Testis (tissue), 2 donors: ENCODE measurements at regions not wholly inside any gene's neighbourhood (a gene's known extent, or its start where the extent isn't known, plus 50 kb on each side); places are given as distances from the start of the nearest gene placed in this dataset.

Source experiments
- DNase-seq: peaks from one replicate; pipeline ENCODE4 v3.0.0-alpha.2; 2019
- H3K27ac ChIP-seq, 2 donors: fragments of 200-600 bp; sonication (generic); one replicate each; pipeline ENCODE4 v1.5.1; 2019
- H3K27me3 ChIP-seq: fragments of 200-600 bp; sonication (generic); one replicate; pipeline ENCODE4 v1.5.1; 2019
- H3K36me3 ChIP-seq: fragments of 200-600 bp; sonication (generic); one replicate; pipeline ENCODE4 v1.5.1; 2017; ENCODE audit warnings: low read depth; ENCODE audit errors: missing control alignments
- H3K4me1 ChIP-seq: fragments of 200-600 bp; sonication (generic); one replicate; pipeline ENCODE4 v1.5.1; 2019
- H3K4me3 ChIP-seq, 2 donors: fragments of 200-600 bp; sonication (generic); one replicate each; pipeline ENCODE4 v1.5.1; 2017 to 2019
- H3K9me3 ChIP-seq: fragments of 200-600 bp; sonication (generic); one replicate; pipeline ENCODE4 v1.5.1; 2017
- POLR2A ChIP-seq: fragments of 450-650 bp; IDR thresholded peaks from one replicate; pipeline ENCODE4 v1.6.1; 2017; ENCODE audit warnings: antibody characterized with exemption, mild to moderate bottlenecking, moderate library complexity
- WGBS, 2 donors: methylation state at CpG; one replicate each; pipeline ENCODE4 v1.1.5; 2018; 5-methylcytosine and 5-hydroxymethylcytosine counted together
- intact Hi-C: fragments of 100-400 bp; cut with DNase I; formaldehyde crosslinking; loops from one replicate; pipeline ENCODE4 v1.15.1; 2023; ENCODE audit warnings: low total_unique reads
- TF ChIP-seq, protein P1 (sequence below), 3 experiments: fragments of 450-650 bp in 2 of 3; fragments of 200-600 bp in 1 of 3; sonication (generic) in 1 of 3; IDR thresholded peaks; one replicate each; pipeline ENCODE4 v1.5.1; 2016 to 2019; ENCODE audit warnings: antibody characterized with exemption in 3 of 3, mild to moderate bottlenecking in 2 of 3, moderate library complexity in 1 of 3

DNA sequence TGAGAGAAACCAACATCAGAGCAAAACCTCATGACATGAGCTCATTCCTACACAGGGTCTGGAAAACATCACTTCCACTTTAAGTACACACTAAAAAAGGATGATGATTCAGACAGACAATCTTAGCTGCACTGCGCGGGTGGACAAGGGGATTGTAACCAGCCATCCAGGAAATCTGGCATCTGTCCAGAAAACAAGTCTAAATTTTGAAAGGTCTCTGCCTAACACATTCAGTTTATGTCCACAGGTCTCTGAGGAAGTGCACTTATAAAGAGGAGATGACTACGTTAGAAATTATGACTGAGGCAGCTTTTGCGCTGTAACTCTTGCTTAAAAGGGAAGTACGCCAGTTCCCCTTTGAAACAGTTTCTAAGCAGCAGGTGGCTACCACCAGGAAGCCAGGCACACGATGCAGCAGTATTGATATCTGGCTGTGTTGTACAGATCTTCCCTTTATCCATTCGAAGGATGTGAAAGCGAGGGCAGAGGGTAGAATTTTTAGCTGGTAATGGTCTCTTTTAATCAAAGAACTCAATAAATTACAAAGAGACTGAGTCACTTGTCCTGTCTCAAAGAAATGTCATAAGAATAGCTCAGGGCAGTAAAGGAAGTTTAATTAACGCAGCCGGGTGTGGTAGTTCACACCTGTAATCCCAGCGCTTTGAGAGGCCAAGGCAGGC lies 128.0 kb downstream of the SETD4 start:
- peak; percentile 52 for DNase-seq
- Histone ChIP-seq H3K9me3 (no peaks in the 10 kb centered on the region), H3K36me3 (no peaks in the 10 kb centered on the region), H3K4me1 (peaks cover 20% of the 10 kb centered on the region), H3K27me3 (no peaks in the 10 kb centered on the region), H3K4me3 (no peak overlapping the region), H3K27ac (peak overlapping the region; percentile 22 to 71)
- intact Hi-C loops, result no loop called here
- 45 to 62% methylated on average over 11 of the region's 11 CpGs for WGBS, 2 donors
- TF ChIP-seq, protein P1, sequence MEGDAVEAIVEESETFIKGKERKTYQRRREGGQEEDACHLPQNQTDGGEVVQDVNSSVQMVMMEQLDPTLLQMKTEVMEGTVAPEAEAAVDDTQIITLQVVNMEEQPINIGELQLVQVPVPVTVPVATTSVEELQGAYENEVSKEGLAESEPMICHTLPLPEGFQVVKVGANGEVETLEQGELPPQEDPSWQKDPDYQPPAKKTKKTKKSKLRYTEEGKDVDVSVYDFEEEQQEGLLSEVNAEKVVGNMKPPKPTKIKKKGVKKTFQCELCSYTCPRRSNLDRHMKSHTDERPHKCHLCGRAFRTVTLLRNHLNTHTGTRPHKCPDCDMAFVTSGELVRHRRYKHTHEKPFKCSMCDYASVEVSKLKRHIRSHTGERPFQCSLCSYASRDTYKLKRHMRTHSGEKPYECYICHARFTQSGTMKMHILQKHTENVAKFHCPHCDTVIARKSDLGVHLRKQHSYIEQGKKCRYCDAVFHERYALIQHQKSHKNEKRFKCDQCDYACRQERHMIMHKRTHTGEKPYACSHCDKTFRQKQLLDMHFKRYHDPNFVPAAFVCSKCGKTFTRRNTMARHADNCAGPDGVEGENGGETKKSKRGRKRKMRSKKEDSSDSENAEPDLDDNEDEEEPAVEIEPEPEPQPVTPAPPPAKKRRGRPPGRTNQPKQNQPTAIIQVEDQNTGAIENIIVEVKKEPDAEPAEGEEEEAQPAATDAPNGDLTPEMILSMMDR (IDR thresholded peaks at IDR 0.05), result no peak
- TF ChIP-seq POLR2A, result no peak

DNA sequence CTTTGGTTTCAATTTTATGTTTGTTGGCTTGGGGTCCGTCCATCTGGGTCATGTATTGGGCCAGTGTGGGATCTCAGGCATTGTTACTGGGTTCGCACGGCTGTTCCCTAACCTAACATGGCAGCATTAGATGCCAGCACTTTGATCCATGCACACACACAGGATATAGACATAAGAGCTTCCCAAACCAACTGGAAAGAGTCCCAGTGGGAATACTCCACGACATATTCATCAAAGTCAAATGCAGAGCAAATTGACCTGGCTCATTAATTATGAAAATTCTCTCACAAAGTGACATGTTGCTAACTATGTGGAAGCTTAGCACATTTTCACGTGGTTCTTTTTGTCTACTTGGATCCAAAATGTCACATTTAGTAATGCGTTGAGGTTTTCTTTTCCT lies 130.4 kb downstream of the SETD4 start:
- intact Hi-C loops, result no loop called here
- DNase-seq, result no peak
- WGBS, 2 donors, result 88 to 94% methylated on average over 6 of the region's 6 CpGs

DNA sequence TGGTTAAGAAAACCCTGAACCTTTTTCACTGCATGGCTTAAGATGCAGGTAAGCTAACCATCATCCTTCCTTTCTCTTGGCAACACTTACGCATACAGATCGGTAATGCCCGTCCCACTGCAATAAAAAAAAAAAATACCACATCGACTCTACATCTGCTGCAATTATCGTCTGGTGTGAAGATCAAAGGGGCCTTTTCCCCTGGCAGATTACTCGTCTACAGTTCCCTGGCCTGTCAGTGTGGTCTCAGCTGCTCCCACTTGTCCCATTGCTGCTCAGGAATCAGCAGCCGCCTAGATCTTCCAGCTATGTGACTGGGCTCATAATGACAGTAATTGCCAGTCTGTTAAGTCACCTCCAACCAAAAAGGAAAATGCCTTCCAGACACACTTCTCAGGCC lies 133.1 kb downstream of the SETD4 start:
- 65 to 66% methylated on average over 7 of the region's 7 CpGs for WGBS, 2 donors
- H3K4me3 ChIP-seq, result no peak overlapping the region
- peaks cover 1% of the 10 kb centered on the region for H3K4me1 ChIP-seq
- H3K27me3 ChIP-seq, result no peaks in the 10 kb centered on the region
- TF ChIP-seq, protein P1 (IDR thresholded peaks at IDR 0.05), result no peak
- TF ChIP-seq POLR2A, result no peak
- intact Hi-C loops, result no loop called here
- H3K36me3 ChIP-seq, result no peaks in the 10 kb centered on the region
- H3K27ac ChIP-seq, result no peak overlapping the region
- H3K9me3 ChIP-seq, result no peaks in the 10 kb centered on the region
- DNase-seq, result no peak

More for the DNA sequence above, 130.4 kb downstream of the SETD4 start:
- peaks cover 20% of the 10 kb centered on the region for H3K4me1 ChIP-seq
- no peaks in the 10 kb centered on the region for H3K9me3 ChIP-seq
- H3K27me3 ChIP-seq, result no peaks in the 10 kb centered on the region
- no peaks in the 10 kb centered on the region for H3K36me3 ChIP-seq
- no peak for TF ChIP-seq POLR2A
- TF ChIP-seq, protein P1 (IDR thresholded peaks at IDR 0.05), result no peak
- H3K27ac ChIP-seq, result no peak overlapping the region
- no peak overlapping the region for H3K4me3 ChIP-seq

DNA sequence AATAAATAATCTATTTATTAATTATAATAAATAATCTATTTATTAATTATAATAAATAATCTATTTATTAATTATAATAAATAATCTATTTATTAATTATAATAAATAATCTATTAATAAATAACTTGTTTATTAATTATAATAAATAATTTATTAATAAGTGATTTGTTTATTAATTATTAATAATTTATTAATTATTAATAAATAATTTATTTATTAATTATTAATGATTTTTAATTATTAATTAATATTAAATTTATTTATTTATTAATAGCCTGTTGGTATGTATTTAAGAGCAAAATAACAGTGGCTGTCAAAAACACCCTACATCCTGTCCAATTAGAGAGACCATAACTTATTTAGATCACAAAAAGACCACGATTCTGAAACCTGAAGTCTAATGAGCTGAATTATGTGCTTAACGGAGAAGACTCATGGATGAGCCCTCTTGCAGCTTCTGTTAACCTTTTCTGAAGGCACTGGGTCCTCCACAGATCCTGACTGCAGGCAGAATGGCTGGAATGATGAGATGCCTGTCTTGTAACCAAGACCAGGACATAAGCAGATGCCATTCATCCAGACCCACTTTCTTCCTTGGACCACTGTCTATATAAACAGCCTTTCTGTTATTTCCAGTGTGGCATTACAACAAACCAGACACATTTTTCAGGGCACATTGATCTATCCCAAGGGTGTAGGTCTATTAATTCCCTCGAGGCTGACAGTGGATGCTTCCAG lies 134.2 kb downstream of the SETD4 start:
- no peak for TF ChIP-seq POLR2A
- TF ChIP-seq, protein P1 (IDR thresholded peaks at IDR 0.05), result no peak
- no peaks in the 10 kb centered on the region for H3K36me3 ChIP-seq
- WGBS, 2 donors, result 74 to 81% methylated on average over 3 of the region's 3 CpGs
- H3K4me1 ChIP-seq, result no peaks in the 10 kb centered on the region
- DNase-seq, result no peak
- intact Hi-C loops, result no loop called here
- no peaks in the 10 kb centered on the region for H3K27me3 ChIP-seq
- H3K4me3 ChIP-seq, result no peak overlapping the region
- no peaks in the 10 kb centered on the region for H3K9me3 ChIP-seq
- no peak overlapping the region for H3K27ac ChIP-seq
